ENCODE measurements at regions not wholly inside any gene's neighbourhood (a gene's known extent, or its start where the extent isn't known, plus 50 kb on each side); places are given as distances from the start of the nearest gene placed in this dataset.

DNA sequence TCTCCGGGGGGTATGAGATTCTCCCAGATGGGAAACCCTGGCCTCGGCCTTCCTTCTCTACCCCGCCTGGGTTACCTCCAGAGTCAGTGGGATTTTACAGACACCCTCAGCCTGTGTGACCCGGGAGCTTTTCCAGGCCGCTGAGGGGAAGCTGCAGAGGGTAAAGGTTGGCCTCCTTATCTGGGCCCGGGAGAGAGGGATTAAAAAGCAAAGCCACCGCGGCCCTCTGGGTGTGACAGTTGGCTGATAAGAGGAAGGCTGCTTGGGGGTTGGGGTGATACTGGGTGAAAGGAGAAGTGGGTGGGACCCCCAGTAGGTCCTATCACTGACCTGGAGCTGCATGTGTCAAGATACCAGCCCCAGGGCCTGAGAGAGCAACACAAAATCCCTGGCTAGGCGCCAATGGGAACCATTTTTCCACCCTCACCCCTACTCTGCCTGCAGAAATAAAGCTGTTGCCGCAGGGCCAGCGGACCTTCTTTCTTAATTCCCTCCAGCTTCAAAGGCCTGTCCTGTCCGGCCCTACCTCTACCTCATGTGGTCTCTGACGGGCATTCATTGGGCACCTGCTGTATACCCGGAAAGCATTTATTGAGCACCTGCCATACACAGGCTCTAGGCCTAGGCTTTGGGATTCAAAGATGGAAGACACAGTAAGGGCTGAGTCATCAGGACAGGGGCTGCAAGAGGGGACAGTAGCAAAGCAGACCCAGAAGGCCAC lies 77.6 kb upstream of the GSE1 start (continued):
- TF ChIP-seq, protein P1, sequence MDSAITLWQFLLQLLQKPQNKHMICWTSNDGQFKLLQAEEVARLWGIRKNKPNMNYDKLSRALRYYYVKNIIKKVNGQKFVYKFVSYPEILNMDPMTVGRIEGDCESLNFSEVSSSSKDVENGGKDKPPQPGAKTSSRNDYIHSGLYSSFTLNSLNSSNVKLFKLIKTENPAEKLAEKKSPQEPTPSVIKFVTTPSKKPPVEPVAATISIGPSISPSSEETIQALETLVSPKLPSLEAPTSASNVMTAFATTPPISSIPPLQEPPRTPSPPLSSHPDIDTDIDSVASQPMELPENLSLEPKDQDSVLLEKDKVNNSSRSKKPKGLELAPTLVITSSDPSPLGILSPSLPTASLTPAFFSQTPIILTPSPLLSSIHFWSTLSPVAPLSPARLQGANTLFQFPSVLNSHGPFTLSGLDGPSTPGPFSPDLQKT (CRISPR knock-in tag; IDR thresholded peaks at IDR 0.05; ENCODE audit: borderline replicate concordance): no peak
- no peak for TF ChIP-seq NFE2L1 (CRISPR knock-in tag; IDR thresholded peaks at IDR 0.05; ENCODE audit: borderline replicate concordance)
- TF ChIP-seq ZNF44 (CRISPR knock-in tag; IDR thresholded peaks at IDR 0.05): 0 out of 2 replicates have a peak, but pooled peaks have one; percentile 32
- TF ChIP-seq ZNF709 (CRISPR knock-in tag; IDR thresholded peaks at IDR 0.05): peak; percentile 77; the same call in 1 of the 2 replicates
- TF ChIP-seq NR3C1 (CRISPR knock-in tag; IDR thresholded peaks at IDR 0.05): no peak
- TF ChIP-seq, protein P2, sequence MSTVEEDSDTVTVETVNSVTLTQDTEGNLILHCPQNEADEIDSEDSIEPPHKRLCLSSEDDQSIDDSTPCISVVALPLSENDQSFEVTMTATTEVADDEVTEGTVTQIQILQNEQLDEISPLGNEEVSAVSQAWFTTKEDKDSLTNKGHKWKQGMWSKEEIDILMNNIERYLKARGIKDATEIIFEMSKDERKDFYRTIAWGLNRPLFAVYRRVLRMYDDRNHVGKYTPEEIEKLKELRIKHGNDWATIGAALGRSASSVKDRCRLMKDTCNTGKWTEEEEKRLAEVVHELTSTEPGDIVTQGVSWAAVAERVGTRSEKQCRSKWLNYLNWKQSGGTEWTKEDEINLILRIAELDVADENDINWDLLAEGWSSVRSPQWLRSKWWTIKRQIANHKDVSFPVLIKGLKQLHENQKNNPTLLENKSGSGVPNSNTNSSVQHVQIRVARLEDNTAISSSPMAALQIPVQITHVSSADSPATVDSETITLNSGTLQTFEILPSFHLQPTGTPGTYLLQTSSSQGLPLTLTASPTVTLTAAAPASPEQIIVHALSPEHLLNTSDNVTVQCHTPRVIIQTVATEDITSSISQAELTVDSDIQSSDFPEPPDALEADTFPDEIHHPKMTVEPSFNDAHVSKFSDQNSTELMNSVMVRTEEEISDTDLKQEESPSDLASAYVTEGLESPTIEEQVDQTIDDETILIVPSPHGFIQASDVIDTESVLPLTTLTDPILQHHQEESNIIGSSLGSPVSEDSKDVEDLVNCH (CRISPR knock-in tag; IDR thresholded peaks at IDR 0.05): no peak
- TF ChIP-seq, protein P3, sequence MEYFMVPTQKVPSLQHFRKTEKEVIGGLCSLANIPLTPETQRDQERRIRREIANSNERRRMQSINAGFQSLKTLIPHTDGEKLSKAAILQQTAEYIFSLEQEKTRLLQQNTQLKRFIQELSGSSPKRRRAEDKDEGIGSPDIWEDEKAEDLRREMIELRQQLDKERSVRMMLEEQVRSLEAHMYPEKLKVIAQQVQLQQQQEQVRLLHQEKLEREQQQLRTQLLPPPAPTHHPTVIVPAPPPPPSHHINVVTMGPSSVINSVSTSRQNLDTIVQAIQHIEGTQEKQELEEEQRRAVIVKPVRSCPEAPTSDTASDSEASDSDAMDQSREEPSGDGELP (IDR thresholded peaks at IDR 0.05; ENCODE audit: borderline replicate concordance, low read depth): peak; percentile 75; the same call in 1 of the 2 replicates
- TF ChIP-seq ARNT (IDR thresholded peaks at IDR 0.05): no peak
- no peak for TF ChIP-seq SP2 (CRISPR knock-in tag; IDR thresholded peaks at IDR 0.05)
- TF ChIP-seq KLF13 (CRISPR knock-in tag; IDR thresholded peaks at IDR 0.05): 0 out of 2 replicates have a peak, but pooled peaks have one; percentile 55
- TF ChIP-seq ZNF225 (CRISPR knock-in tag; IDR thresholded peaks at IDR 0.05): peak; percentile 38; the same call in 1 of the 2 replicates
- peak; percentile 96 for TF ChIP-seq TGIF2 (CRISPR knock-in tag; IDR thresholded peaks at IDR 0.05)
- TF ChIP-seq FOXK2 (IDR thresholded peaks at IDR 0.05): no peak
- TF ChIP-seq REL (CRISPR knock-in tag; conservative IDR thresholded peaks at IDR 0.05): no peak
- TF ChIP-seq, protein P4, sequence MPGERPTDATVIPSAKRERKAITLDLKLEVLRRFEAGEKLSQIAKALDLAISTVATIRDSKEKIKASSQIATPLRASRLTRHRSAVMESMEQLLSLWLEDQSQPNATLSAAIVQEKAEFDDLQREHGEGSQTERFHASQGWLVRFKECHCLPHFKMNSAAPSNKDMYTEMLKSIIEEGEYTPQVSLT (CRISPR knock-in tag; IDR thresholded peaks at IDR 0.05; ENCODE audit: borderline replicate concordance, low read depth): no peak
- no peak for TF ChIP-seq PTBP1 (IDR thresholded peaks at IDR 0.05; ENCODE audit: low read depth, low read length, poor library complexity, severe bottlenecking)
- TF ChIP-seq ZNF530 (CRISPR knock-in tag; IDR thresholded peaks at IDR 0.05; ENCODE audit: low read depth): no peak
- peak; percentile 64 for TF ChIP-seq POLR2AphosphoS5 (IDR thresholded peaks at IDR 0.05; ENCODE audit: low read depth, low read length)
- no peak for TF ChIP-seq ZNF589 (CRISPR knock-in tag; conservative IDR thresholded peaks at IDR 0.05)
- TF ChIP-seq, protein P5, sequence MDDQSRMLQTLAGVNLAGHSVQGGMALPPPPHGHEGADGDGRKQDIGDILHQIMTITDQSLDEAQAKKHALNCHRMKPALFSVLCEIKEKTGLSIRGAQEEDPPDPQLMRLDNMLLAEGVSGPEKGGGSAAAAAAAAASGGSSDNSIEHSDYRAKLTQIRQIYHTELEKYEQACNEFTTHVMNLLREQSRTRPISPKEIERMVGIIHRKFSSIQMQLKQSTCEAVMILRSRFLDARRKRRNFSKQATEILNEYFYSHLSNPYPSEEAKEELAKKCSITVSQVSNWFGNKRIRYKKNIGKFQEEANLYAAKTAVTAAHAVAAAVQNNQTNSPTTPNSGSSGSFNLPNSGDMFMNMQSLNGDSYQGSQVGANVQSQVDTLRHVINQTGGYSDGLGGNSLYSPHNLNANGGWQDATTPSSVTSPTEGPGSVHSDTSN (CRISPR knock-in tag; IDR thresholded peaks at IDR 0.05; ENCODE audit: borderline replicate concordance): no peak
- peak; percentile 87; the same call in 1 of the 2 replicates for TF ChIP-seq ZNF30 (CRISPR knock-in tag; IDR thresholded peaks at IDR 0.05)
- TF ChIP-seq RBM39 (IDR thresholded peaks at IDR 0.05; ENCODE audit: low read depth, low read length, poor library complexity, severe bottlenecking): peak; percentile 87
